ENCODE measurements at regions not wholly inside any gene's neighbourhood (a gene's known extent, or its start where the extent isn't known, plus 50 kb on each side); places are given as distances from the start of the nearest gene placed in this dataset.
A peak's percentile ranks its signal among the peaks of the same experiment; 100 is the strongest.
"Not testable (repeated sequence)": the region's sequence is repeated elsewhere in the genome, so short reads cannot be mapped to it uniquely, and the experiment has no call there.

DNA sequence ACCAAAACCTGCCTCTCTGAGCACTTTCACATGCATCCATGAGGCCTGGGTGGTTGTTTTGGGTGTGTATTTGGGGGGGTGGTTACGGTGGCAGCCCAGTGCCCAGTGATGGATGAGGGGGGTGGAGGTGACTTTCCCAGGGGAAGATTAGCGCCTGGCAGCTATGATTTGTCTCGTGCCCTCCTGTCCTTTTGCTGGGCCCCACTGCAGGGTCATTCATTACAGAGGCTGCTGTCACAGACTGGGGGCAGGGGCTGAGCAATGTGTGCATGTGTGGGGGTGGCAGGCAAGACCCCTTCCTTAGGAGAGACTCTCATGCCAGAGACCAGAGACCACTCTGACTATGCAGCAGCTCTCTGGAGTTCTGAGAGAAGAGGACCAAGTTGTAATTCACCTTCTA, 93.7 kb downstream of the MRM1 start:
- DNase-seq (ENCODE audit: low read depth, low spot score) = no peak

DNA sequence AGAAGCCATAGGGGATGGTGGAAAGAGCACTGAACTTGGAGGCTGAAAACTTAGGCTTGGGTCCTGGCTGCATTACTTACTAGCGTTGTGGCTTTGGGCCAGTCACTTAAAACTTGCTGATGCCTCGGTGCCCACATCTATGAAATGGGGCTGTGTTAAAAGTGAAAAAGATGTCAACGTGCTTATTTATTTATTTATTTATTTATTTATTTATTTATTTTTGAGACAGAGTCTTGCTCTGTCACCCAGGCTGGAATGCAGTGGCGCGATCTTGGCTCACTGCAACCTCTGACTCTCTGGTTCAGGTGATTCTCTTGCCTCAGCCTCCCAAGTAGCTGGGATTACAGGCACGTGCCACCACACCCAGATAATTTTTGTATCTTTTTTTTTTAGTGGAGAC, 94.3 kb downstream of the MRM1 start:
- not testable (repeated sequence) for DNase-seq (ENCODE audit: low read depth, low spot score)

DNA sequence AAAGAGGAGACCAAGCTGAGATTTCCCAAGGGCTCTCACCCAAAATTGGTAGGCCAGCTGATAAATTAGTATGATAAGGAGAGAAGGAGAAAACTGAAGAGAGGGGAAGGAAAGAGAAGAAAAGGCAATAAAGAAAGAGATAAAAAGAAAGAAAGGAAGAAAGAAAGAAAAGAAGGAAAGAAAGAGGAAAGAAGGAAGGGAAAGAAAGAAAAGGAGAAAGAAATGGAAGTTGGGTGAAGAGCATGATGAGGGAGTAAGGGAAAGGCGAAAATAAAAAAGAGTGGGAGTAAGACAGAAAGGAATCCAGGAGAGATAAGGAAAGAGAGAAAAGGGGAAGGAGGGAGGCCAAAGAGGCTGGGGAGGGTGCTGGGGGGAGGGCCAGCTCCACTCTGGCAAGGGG, 95.4 kb downstream of the MRM1 start:
- DNase-seq (ENCODE audit: low read depth, low spot score) = no peak

DNA sequence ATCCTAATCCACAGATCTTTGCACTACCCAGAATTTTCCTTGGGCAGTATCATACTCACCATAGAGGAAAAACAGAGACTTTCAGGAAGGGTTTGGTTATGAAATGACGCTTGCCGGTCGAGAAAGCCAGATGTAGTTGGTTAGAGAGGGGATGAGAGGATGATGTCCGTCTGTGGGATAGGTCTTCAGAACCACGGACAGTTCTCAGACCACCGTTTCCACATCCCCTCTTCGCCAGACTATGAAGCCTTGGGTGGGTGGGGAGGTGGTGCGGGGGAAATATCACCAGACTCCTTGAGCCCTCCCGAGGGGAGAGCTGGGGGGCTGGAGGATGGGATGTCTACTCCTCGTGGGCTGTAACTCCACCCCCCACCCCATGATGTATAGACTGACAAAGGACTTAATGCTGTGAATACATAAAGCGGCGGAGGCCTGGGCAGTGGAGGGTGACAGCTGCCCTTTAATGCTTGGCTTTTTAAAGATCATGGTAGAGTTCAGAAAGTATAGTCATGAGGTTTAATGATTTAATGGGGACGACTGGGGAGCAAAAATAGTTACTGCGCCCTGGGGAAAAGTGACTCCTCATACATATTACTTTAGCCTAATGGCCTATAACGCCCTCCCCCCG, 96.6 kb downstream of the MRM1 start:
- DNase-seq (ENCODE audit: low read depth, low spot score) = peak; percentile 52

DNA sequence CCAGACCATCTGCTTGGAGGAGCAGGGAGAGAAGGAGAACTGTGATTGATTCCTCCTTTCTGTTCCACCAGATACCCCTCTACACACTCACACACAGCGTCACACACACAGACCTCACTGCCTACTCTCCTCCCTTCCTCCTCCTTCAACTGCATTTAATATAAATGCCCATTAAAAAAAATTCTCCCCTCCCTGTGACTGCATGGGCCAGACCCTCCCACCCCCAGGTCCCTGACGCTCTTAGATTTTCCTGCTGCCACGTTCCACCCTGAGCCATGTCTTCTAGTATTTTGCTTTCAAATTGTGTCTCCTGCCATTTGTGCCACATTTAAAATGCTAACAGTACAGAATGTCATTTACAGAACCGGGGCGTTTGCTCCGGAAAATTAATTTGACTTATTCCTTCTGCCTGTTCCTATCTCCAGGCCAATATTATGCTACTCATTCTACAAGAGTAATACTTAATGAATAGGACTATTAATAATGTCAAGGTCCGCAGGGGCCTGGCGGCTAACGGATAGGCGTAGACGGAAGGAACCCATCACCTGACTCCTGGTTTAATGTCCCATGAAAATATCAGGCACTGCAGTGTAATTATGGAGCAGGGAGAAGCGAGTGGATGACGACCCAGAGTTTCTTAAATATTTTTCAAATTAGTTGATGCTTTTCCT, 100.2 kb downstream of the MRM1 start:
- no peak for DNase-seq (ENCODE audit: low read depth, low spot score)

DNA sequence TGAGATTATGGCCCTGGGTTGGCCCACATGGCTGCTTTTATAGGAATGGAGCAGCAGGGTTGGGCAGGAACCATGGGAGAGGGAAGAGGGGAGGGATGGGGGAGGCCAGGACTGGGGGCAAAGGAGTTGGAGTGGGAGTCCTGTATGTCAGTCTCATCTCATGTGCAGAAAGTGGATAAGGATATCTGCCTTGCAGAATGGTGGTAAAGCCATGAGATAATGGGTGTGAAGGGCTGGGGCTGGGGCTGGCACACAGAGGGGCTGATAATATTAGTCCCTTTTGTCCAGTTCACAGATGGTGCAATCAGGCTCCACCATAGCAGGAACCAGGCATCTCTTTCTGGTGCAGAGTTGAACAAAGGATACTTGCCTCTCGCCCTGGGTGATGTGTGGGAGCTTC, 101.3 kb downstream of the MRM1 start:
- no peak for DNase-seq (ENCODE audit: low read depth, low spot score)

DNA sequence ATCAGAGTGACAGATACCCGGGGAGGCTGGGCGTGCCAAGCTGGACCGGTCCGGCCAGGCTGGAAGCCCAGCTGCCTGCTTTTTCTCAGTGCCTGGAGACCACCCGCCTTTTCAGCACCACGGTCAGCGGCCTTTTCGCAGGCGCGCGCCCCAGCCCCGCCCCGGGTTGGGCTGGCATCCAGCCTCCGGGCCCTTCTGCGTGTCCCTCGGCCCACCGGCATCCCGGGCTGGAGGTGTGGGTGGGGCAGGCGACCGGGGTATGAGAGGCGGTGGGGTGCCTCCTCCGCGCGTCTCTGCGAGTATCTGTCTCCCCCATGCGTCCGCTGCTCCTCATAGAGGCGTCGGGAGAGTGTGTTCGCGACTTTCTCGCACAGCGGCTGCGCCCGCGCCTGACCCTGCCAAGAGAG, 102.5 kb downstream of the MRM1 start:
- DNase-seq (ENCODE audit: low read depth, low spot score) = peak; percentile 86

DNA sequence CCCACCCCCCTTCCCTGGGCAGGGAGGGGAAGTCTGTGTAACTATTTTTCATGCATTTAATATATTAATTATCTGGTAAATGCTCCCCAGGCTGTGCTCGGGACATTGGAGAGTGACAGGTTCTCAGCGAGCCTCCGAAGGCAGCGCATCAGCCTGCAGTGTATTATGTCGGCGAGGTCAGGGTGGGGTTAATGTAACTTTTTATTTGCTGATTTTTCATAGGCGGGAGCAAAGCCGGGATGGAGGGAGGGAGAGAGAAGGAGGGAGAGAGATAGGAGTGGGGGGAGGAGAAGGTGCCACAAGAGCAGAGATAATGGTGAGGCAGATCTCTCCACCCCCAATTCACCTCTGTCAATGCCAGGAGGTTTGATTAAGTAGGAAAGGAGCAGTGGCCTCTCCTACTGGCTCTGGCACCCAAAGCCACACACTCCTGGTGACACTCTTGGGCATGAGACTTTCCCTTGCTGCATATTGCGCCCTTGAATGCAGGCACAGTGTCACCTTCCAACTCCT, 104.0 kb downstream of the MRM1 start:
- no peak for DNase-seq (ENCODE audit: low read depth, low spot score)

DNA sequence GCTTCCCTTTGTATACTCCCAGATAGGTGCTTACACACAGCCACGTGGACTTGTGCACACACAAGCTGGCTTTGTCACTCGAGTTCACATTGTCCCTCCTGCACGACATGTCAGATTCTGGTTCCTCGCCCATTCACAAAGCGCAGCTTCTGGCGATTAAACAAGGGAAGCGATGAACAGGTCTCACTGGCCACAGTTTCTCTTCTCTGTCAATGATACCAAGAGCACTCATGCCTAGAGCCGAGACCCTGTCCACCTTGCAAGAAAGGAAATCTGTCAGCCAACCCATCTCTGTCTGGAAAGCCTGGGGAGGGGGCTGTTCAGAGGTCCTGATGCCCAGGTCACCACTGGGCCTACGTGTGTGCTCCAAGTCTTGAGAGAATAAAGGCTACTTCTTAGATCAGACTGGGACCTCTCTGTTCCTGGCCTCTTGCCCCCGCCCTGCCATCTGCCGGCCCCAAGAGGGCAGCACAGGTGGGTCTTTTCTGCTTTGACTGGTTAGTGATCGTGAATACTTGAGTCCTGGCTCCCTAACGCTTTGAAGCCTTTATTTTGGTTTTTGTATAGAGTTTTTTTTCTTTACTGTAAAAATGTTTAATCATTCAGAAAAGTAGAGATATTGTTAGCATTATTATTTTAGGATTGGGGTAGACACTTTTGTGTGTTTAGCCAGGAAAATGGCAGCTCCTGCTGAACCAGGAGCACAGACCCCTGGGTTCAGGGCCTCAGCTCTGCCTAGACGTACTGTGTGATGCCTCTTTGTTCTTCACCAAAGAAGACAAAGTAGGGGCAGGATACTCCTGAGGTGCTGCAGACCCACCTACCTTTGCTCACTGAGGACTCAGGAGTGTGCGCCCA, 104.7 kb downstream of the MRM1 start:
- peak; percentile 64 for DNase-seq (ENCODE audit: low read depth, low spot score)

DNA sequence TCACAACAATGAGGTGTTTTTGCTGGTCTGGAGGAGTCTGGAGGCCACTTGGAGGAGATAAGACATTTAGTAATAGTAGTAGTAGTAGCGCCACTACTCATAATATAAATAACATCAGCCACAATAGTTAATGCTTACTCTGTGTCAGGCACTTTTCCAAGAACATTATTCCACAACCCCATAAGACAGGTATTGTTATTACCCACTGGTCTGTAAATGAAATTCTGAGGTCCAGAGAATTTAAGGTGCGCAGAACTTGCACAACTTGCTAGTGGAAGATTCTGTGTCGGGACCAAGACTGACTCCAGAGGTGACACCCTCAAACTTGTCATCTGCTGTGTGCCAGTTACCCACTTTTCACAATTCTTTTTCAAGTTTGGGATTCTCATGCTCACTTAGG, 106.5 kb downstream of the MRM1 start:
- no peak for DNase-seq (ENCODE audit: low read depth, low spot score)

DNA sequence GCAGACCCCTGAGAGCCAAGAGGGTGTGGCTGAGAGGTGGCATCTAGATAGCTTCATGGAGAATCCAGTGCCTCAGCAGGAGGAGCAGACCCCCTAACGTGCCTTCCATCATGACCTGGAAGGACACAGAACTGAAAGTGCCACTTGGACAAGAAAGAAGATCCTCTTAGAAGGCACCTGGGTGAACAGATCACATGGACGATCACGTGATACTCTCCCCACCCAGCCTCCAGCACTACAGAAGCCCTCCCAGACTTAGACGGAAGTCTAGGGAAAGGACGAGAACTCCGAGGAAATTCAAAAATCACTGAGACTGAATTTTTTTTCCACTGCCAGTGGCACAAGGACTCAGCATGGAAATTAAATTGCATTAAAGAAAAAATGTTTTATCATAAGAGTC, 113.4 kb downstream of the MRM1 start:
- no peak for DNase-seq (ENCODE audit: low read depth, low spot score)

DNA sequence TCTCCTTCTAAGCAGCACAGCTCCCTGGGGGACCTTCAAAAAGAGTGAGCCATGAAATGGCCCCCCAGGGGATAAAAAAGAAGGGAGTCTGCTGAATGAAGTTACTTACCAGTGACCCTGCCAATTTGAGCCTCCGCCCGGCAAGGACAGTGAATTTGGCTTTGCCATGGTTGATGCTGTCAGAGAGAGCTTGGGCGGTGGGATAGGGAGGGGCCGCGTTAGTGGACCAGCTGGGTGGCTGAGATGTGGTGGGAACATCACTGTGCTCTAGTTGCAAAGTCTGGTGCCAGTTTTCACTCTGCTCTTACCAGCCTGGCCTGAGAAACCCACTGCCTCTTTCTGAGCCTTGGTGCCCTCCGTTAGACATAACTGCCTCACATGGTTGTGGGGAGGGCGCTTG, 114.6 kb downstream of the MRM1 start:
- no peak for DNase-seq (ENCODE audit: low read depth, low spot score)

DNA sequence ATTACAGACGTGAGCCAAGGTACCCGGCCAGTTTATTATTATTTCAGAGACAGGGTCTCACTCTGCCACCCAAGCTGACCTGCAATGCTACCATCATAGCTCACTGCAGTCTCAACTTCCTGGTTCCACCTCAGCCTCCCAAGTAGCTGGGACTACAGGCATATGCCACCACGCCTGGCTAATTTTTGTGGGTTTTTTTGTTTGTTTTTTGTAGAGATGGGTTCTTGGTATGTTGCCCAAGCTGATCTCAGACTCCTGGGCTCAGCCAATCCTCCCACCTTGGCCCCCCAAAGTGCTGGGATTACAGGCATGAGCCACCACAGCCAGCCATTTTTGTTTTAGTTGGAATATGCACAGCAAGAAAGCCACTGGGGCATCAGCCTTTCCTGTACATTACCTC, 115.7 kb downstream of the MRM1 start:
- DNase-seq (ENCODE audit: low read depth, low spot score) = no peak

DNA sequence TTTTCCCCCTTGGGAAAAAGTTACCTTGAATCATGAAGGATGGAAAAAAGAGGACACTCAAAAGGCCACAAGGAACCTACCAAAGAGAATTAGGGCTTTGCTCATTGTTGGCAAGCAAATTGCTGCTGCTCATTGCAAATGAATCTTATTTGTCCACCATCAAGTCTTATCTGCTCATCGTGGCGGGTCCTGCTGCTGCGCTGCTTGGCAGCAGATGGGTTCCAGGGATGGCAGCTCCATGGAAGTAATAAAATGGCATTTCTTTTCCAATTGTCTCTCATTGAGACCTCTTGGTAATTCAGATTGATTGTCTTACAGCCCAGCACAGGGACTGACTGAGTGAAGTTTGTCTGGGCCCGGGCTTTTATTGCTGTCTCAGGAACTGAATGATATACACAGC, 118.7 kb downstream of the MRM1 start:
- DNase-seq (ENCODE audit: low read depth, low spot score) = no peak

DNA sequence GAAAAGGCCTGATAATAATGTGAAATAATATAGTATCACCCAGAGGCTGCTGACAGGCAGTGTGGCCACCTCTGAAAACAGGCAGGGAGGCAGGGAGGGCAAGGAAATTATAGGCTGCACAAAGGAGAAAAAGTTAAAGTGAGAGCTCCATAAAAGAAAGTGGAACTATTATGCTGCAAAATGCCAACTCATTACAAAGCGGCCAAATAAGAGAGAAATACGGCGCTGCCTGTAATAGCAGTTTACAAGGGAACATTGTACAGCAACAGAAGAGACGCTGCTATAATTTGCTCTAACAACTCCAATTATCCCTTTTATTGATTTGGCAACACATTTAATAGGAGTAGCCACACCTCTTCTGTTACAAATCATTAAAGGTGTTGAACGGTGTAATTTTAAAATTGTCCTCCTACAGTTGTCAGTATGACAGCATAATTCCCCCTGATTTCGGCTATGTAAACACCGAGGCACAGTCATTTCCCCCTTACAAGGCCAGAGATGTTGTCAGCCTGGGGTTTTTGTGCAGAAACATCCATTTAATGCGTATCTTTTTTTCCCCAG, 120.3 kb downstream of the MRM1 start:
- no peak for DNase-seq (ENCODE audit: low read depth, low spot score)

DNA sequence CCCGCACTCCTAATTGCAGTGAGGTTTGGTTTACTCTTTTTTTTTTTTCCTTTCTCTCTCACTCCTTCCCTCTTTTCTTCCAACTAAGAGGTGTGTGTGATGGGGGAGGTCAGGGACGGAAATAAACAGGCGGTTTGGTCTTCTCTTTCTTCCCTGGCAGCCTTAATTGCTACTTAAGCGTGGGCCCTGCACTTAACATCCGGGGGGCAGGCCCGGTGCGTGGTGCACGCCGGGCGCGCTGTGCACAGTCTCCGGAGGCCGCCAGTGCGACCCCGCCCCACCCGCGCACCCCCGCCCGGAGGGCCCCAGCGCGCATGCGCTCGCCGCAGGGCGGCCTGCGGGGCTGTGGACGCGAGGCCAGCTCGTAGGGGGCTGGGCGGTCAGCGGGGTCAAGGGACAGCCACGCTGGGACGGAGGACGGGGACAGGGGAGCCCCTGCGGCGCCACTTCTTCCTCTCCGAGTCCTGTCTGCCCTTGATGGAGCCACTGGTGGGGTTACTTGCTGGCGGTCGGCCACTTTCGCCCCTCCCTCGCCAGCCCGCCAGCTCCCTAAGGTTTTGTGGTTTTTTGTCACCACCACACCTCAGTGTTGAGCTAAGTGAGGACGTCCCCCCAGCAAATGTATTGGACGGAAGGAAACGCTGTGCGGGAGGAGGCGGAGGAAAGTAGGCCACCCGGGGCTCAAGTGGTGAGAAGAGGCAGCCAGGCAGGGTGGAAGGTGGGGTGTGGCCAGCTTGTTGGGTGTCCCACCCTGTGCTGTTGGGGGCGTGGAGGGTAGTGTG, 120.9 kb downstream of the MRM1 start:
- DNase-seq (ENCODE audit: low read depth, low spot score) = peak; percentile 61

DNA sequence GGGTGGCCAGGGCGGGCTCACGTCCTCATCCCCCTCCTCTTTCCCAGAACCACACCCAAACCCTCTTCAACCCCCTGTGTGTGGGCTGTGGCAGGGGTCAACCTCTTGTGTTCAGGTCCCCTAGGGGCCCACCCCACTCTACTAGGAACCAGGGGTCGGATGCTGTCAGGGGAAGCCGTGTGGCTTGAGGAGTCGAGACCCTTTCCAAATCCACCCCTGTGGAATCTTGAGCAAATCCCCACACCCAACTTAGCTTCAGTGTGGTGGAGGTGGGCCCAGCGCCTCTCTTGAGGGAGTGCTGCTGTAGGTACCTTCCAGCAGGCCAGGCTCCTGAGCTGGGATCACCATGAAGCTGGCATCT, 121.5 kb downstream of the MRM1 start:
- no peak for DNase-seq (ENCODE audit: low read depth, low spot score)

DNA sequence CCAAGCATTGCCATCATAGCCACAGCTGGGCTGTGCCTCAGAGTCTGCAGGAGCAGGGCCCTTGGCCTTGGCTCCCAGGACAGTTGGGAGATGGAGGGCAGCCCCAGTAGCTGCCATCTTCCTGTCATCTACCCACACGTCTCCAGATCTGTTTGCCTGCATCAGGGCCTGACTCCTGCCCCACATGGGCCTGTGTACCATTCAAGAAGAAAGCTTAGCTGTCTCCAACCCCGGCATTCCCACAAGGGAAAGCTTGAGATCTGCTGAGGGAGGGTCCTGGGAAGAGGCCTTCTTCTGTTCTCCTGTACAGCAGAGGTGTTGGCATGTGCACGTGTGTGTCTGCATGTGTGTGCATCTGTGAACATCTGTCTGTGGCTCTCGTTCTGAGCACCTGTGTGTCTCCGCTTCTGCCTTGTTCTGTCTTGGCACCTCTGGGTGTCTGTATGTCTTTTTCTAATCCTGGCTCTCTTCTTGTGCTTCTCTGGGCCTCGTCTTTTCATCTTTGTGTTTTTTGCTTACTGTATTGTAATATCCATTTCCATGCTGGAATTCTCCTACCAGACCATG, 122.2 kb downstream of the MRM1 start:
- DNase-seq (ENCODE audit: low read depth, low spot score) = no peak

DNA sequence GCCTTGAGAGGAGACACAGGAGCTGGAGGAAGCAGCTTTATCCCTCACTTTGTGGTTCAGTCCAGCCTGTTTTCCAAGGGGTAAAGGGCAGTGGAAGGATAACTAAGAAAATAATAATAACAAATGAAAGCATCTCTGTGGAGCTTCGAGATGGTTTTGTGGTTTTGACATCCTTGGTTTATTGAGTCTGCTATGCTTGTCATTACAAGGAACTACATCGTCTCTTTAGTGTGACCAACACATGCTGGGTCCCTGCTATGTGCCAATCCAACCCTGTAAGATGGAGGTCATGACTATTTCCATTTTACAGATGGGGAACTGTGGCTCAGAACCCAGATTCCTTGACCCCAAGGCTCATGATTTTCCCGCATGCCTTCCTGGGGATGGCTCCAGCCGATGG, 124.8 kb downstream of the MRM1 start:
- DNase-seq (ENCODE audit: low read depth, low spot score) = no peak

DNA sequence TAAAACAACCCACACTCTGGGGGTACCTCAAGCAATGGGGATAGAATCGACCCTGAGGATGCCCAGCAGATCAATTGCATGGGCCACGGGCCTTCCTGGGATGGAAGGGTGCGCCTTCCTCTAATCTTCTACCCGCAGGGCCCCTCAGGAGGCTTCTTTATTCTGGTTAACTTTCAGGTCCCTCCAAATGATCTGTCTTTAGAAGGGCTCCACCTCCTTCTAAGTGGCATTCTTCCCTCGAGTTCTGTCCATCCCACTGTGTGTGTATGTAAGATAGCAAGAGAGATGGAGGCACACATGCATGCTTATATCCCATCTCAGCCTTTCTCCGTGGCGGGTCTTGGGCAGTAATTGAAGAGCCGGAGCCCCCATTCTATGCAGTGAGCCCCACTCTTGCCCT, 125.7 kb downstream of the MRM1 start:
- DNase-seq (ENCODE audit: low read depth, low spot score) = no peak

DNA sequence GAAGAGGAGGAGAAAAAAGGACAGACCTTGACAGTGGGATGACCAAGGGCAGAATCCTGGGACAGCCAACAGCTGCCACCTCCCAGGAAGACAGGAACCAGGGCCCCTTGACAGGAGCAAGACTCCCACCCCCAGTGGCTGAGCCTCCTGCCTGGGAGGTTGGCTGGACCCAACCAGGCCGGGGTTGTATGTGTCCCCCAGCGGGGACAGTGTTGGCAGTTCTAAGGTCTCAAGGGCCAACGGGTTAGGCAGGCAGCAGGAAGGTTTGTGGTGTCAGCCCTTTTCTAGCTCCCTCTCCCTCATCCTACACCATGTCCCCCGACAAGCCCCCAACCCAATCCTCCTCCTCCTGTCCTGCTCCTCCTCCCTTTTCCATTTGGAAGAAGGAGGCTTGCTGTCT, 126.2 kb downstream of the MRM1 start:
- peak; percentile 36 for DNase-seq (ENCODE audit: low read depth, low spot score)

Data from ELF-1 (cell line).